ENCODE measurements at regions not wholly inside any gene's neighbourhood (a gene's known extent, or its start where the extent isn't known, plus 50 kb on each side); places are given as distances from the start of the nearest gene placed in this dataset.

DNA sequence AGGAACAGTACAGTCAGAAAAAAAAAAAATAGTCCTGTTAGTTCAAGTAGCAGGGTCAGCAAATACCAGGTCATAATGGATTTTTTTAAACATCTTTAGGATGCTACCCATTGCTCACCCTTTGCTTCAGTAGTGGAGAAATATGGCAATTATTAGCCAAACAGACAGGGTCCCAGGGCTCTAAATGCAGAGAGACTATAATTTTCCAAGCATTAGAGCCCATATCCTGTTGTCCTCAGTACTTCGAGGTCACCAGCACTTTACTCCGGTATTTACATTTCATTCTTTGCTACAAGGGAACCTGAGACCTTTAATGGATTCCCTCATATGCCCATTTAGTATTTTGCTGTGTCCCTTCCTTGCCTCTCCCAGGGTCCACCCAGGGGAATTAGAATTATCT lies 1562.9 kb upstream of the TENM3 start:
- H3K9me3 Mint-ChIP-seq = no peaks in the 10 kb centered on the region
- H3K27me3 Mint-ChIP-seq (ENCODE audit: low read depth) = no peaks in the 10 kb centered on the region
- H3K27ac Mint-ChIP-seq = no peak overlapping the region
- H3K36me3 Mint-ChIP-seq (ENCODE audit: low read depth) = no peaks in the 10 kb centered on the region
- H3K4me1 Mint-ChIP-seq = peaks cover 27% of the 10 kb centered on the region
- no peak overlapping the region for H3K4me3 Mint-ChIP-seq
- TF ChIP-seq, protein P1, sequence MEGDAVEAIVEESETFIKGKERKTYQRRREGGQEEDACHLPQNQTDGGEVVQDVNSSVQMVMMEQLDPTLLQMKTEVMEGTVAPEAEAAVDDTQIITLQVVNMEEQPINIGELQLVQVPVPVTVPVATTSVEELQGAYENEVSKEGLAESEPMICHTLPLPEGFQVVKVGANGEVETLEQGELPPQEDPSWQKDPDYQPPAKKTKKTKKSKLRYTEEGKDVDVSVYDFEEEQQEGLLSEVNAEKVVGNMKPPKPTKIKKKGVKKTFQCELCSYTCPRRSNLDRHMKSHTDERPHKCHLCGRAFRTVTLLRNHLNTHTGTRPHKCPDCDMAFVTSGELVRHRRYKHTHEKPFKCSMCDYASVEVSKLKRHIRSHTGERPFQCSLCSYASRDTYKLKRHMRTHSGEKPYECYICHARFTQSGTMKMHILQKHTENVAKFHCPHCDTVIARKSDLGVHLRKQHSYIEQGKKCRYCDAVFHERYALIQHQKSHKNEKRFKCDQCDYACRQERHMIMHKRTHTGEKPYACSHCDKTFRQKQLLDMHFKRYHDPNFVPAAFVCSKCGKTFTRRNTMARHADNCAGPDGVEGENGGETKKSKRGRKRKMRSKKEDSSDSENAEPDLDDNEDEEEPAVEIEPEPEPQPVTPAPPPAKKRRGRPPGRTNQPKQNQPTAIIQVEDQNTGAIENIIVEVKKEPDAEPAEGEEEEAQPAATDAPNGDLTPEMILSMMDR (IDR thresholded peaks at IDR 0.05; ENCODE audit: unreplicated experiment in 3 of 3) = no peak

DNA sequence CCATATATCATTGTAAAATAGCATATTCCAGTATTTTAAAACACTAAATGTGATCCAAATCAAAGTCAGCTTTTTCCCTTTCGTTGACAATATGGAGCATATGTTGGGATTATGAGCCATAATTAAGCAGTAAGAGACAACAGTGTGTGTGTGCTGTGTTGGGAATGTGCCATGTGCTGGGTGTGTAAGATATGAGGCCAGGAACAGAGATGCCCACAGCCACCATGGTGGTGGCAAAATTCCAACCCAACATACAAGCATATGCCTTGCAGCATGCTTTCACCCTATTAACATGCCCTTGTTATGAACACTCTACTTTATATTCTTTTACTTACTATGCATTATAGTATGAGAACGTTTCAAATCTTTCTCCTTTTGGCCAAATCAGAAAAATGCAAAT lies 1560.4 kb upstream of the TENM3 start:
- Mint-ChIP-seq H3K4me3 (no peak overlapping the region), H3K27ac (peak overlapping the region in 1 of 3 experiments; percentile 40), H3K9me3 (no peaks in the 10 kb centered on the region), H3K27me3 (ENCODE audit: low read depth) (no peaks in the 10 kb centered on the region), H3K36me3 (ENCODE audit: low read depth) (no peaks in the 10 kb centered on the region), H3K4me1 (peaks cover 21% of the 10 kb centered on the region)
- TF ChIP-seq, protein P1 (IDR thresholded peaks at IDR 0.05; ENCODE audit: unreplicated experiment in 3 of 3) = no peak

DNA sequence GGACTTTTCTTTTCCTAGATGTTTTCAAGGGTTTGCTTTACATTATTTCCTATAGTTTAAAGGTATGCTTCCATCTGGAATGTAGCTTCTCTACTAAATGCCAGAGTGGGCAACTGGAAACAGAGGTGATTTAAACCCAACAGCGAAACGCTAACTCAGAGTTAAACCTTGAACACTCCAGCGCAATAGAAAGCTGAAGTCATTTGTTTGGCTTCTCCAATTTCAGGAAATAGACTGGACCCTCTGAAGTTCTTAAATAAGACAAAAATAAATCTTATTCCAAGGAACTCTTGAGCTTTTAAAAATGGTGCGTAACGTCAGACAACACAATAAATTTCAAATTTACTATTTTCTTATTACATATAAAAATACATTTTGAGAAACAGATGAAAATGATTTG lies 1560.0 kb upstream of the TENM3 start:
- Mint-ChIP-seq H3K36me3 (ENCODE audit: low read depth) (no peaks in the 10 kb centered on the region), H3K27me3 (ENCODE audit: low read depth) (no peaks in the 10 kb centered on the region), H3K4me3 (no peak overlapping the region), H3K27ac (peak overlapping the region in 1 of 3 experiments; percentile 40), H3K4me1 (peaks cover 23% of the 10 kb centered on the region), H3K9me3 (no peaks in the 10 kb centered on the region)
- TF ChIP-seq, protein P1 (IDR thresholded peaks at IDR 0.05; ENCODE audit: unreplicated experiment in 3 of 3) = no peak

DNA sequence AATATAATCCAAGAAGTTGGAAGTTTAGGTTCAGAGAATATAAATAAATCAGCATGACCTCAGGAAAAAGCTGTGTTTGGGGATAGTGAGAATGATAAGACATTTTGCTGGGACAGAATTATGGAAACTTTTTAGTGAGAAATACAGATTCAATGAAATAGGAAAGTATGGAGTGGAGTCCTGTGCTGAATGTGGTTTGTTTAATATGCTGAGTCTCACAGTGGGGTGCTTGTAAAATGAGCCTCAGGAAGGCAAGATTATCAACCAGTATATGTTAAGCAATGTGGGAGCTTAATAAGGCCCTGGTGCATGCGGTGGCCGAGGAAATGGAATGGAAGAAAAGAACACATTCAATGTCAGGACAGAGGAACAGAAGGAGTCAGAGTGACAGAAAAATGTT lies 1554.7 kb upstream of the TENM3 start:
- H3K27me3 Mint-ChIP-seq (ENCODE audit: low read depth) = no peaks in the 10 kb centered on the region
- H3K27ac Mint-ChIP-seq = no peak overlapping the region
- TF ChIP-seq, protein P1 (IDR thresholded peaks at IDR 0.05; ENCODE audit: unreplicated experiment in 3 of 3) = no peak
- H3K36me3 Mint-ChIP-seq (ENCODE audit: low read depth) = no peaks in the 10 kb centered on the region
- peaks cover 13% of the 10 kb centered on the region for H3K9me3 Mint-ChIP-seq
- peaks cover 13% of the 10 kb centered on the region for H3K4me1 Mint-ChIP-seq
- H3K4me3 Mint-ChIP-seq = no peak overlapping the region

DNA sequence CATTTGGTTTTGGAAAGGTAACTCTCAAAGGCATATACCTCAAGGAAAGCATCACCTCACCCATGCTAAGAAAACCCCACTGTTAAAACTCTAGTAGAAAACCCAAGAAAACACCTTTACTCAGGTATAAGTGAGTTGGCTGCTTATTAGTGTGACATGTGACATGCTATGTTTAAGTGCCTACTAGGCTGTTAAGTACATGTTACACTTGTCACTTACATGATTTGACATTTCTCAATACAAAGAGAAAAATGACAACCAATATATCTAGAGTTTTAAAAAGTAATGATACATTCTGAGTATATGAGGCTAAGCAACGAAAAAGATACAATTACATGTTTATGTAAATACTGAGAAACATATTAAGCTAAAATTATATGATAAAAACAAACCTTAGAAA lies 1548.3 kb upstream of the TENM3 start:
- H3K36me3 Mint-ChIP-seq (ENCODE audit: low read depth) = peaks cover 6% of the 10 kb centered on the region
- TF ChIP-seq, protein P1 (IDR thresholded peaks at IDR 0.05; ENCODE audit: unreplicated experiment in 3 of 3) = no peak
- peaks cover 18% of the 10 kb centered on the region for H3K9me3 Mint-ChIP-seq
- H3K27me3 Mint-ChIP-seq (ENCODE audit: low read depth) = no peaks in the 10 kb centered on the region
- H3K27ac Mint-ChIP-seq = no peak overlapping the region
- H3K4me3 Mint-ChIP-seq = no peak overlapping the region
- no peaks in the 10 kb centered on the region for H3K4me1 Mint-ChIP-seq

DNA sequence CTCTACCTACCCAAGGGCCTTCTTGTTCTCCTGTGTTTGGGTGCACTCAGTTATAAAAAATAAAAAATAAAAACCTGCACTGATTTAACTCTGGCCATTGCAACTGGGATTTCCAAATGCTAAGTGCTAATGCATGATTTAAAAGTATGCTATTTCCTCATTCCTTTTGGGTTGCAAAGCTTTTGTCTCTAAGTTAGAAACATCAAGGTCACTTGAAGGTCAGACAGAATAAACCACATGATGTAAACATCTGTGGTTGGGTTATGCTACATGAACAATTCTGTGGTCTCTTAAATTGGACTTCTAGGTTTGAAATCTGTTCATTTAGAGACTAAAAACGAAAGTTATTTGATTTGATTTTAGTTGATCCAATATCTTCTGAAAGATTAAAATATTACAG lies 1547.4 kb upstream of the TENM3 start:
- Mint-ChIP-seq H3K4me1 (no peaks in the 10 kb centered on the region), H3K9me3 (peaks cover 15% of the 10 kb centered on the region), H3K36me3 (ENCODE audit: low read depth) (peaks cover 6% of the 10 kb centered on the region), H3K4me3 (no peak overlapping the region), H3K27me3 (ENCODE audit: low read depth) (no peaks in the 10 kb centered on the region), H3K27ac (no peak overlapping the region)
- TF ChIP-seq, protein P1 (IDR thresholded peaks at IDR 0.05; ENCODE audit: unreplicated experiment in 3 of 3) = no peak
